ENCODE measurements at regions not wholly inside any gene's neighbourhood (a gene's known extent, or its start where the extent isn't known, plus 50 kb on each side); places are given as distances from the start of the nearest gene placed in this dataset.

- TF ChIP-seq, protein P1, sequence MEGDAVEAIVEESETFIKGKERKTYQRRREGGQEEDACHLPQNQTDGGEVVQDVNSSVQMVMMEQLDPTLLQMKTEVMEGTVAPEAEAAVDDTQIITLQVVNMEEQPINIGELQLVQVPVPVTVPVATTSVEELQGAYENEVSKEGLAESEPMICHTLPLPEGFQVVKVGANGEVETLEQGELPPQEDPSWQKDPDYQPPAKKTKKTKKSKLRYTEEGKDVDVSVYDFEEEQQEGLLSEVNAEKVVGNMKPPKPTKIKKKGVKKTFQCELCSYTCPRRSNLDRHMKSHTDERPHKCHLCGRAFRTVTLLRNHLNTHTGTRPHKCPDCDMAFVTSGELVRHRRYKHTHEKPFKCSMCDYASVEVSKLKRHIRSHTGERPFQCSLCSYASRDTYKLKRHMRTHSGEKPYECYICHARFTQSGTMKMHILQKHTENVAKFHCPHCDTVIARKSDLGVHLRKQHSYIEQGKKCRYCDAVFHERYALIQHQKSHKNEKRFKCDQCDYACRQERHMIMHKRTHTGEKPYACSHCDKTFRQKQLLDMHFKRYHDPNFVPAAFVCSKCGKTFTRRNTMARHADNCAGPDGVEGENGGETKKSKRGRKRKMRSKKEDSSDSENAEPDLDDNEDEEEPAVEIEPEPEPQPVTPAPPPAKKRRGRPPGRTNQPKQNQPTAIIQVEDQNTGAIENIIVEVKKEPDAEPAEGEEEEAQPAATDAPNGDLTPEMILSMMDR (IDR thresholded peaks at IDR 0.05): no peak
- no peak for TF ChIP-seq POLR2A (IDR thresholded peaks at IDR 0.05)
- no peak for TF ChIP-seq EP300 (IDR thresholded peaks at IDR 0.05)
- TF ChIP-seq POLR2AphosphoS5 (IDR thresholded peaks at IDR 0.05): no peak
These were observed 127.1 kb upstream of the BMAL1 start for GRCh38 chr11:13150487-13150886.
